Stimulated activated CD8-positive, alpha-beta memory T cell treated with anti-CD3 and anti-CD28 coated beads, Interleukin-7, amount 100 ng/mL, for 48 hours (primary cell): ENCODE measurements at regions not wholly inside any gene's neighbourhood (a gene's known extent, or its start where the extent isn't known, plus 50 kb on each side); places are given as distances from the start of the nearest gene placed in this dataset.
A peak's percentile ranks its signal among the peaks of the same experiment; 100 is the strongest.
"Not testable (repeated sequence)": the region's sequence is repeated elsewhere in the genome, so short reads cannot be mapped to it uniquely, and the experiment has no call there.

Experiments used
- DNase-seq, 2 donors: peaks; one replicate each; pipeline ENCODE4 v3.0.0-alpha.2; 2020; ENCODE audit warnings: low read depth in 1 of 2; ENCODE audit errors: extremely low read depth in 1 of 2

- no peak for DNase-seq
Measured at GRCh38 chr15:91413142-91413541, 313.1 kb downstream of the SV2B start.

DNA sequence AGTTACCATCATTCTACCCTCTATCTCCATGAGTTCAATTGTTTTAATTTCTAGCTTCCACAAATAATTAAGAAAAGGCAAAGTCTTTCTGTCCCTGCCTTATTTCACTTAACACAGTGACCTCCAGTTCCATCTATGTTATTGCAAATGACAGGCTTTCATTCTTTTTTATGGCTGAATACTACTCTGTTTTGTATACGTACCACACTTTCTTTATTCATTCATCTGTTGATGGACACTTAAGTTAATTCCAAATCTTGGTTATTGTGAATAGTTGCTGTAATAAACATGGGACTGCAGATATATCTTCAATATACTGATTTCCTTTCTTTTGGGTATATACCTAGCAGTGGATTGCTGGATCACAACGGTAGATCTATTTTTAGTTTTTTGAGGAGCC lies 314.1 kb downstream of the SV2B start:
- DNase-seq: no peak

- DNase-seq: not testable (repeated sequence)
Measured at GRCh38 chr15:91415258-91415657, 315.2 kb downstream of the SV2B start.

DNA sequence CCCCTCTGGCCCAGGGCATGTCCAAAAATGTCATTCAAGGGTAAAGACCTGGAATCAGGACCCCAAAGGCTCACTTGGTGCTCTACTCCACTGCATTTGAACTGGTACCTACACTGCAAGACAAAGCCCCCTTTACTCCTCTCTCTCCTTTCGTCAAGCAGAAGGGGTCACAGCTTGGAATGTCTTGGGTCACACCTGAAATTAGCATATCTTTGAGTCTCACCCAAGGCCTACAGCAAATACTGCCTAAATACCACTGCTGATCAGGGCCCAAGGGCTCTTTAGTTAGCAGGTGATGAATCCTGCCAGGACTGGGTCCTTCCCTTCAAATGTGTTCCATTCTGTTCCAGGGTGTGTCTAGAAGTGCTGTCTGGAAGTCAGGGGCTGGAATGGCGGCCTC lies 320.6 kb downstream of the SV2B start:
- DNase-seq: no peak

DNA sequence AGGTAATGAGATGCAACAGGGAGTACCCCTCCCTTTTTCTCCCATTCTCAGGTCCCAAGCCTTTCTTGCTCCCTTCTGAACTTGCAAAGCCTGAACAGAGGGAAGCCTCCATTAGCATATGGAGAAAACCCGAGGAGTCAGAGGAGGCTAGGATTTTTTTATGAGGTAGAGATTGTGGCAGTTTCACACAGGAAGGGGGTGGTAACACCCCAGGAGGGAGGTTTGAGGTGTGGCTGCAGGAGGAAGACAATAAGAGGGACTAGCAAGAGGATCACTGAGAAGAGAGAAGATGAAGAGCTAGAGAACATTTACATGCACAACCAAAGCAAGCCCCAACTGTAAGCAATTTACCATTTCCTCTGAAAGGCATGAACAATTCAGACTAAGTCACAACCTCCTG lies 322.7 kb downstream of the SV2B start:
- DNase-seq: no peak

GRCh38 chr15:91424001-91424400 lies 323.9 kb downstream of the SV2B start:
- no peak for DNase-seq

GRCh38 chr15:91426412-91426811 lies 326.4 kb downstream of the SV2B start:
- no peak for DNase-seq

DNA sequence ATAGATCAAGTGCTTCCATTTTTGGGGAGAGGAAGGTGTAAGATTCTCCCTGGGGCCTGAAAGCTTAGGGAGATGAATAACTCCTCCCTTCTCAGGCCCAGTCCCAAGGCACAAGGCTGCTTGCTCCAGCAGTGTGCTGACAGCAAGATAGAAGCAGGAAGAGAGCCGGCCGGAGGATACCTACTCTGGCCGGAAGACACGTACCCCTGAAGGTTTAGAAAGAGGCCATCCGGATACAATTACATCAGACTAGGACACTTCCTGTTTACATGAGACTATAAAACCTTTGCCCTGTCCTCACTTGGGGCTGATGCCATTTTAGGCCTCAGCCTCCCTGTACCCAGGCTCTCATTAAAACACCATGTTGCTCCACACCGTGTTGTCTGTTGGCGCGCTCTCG lies 329.9 kb downstream of the SV2B start:
- no peak for DNase-seq

- DNase-seq: no peak
Measured at GRCh38 chr15:91431041-91431715, 331.1 kb downstream of the SV2B start.

- DNase-seq: no peak
Measured at GRCh38 chr15:91435113-91435512, 335.1 kb downstream of the SV2B start.

DNA sequence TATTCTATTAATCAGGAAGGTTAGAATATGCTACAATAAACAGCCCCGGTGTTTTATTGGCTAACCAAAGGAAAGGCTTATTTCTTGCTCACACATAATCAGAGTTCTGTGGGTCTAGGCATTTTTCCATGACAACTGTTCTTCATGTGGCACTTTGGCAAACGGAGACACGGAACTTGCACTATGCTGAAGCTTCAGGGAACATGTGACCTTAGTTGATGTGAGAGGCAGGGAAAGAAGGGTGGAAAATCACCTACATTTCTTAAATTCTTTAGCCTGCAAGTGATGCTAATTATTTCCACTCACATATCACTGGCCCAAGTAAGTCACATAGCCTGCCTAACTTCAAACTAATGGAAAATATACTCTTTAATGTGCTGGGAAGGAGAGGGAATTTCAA lies 344.6 kb downstream of the SV2B start:
- no peak for DNase-seq

DNA sequence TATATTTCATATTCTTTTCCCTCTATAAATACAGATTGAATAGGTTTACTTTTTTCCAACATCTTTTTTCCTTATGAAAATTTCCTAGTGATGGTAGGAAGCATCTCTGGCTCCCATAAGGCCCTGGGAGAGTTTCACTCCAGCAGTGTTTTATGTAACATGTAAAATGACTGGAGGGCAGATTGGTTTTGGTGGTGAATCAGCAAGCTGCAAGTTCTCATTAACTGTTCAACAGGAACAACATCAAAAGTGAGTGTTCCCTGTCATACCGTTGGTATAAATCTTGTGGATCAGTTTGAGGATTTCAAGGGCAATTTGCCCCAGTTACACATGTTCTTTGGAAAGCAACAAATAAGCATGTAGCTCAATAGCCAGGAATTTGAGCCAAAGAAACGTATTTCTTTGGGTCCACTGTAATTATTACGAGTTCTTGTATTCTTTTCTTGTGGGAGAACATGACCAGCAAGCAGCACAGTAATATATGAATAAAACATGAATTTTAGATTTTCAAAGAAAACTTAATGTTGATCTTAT lies 345.7 kb downstream of the SV2B start:
- DNase-seq: no peak

DNA sequence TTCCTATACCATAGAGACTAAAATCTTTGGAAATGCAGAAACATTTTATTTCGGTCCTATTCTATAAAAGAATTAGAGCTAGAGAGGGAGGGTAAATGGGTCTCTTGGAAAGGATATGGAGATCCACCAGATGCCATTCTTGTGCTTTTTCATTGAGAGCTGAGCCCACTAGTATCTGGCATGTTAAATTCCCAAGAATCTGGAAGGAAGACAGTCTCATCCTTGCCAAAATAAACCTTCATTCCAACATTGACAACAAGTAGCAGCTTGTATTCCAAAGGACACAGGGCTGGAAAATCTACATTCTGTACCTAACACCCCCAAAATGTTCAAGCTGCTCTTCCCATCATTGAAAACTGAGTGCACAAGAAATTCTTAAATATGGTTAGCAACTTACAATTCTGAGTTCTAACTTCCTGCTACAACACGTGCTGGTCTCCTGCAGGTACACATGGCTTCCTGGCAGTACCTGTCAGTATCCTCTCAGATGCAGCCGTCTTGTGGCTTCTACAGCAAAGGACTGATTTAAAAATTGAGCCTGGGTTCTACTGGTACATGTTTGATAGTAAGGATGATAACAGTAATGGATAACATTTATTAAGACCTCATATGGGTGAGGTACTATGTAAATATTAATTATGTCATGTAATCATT lies 348.1 kb downstream of the SV2B start:
- no peak for DNase-seq

DNA sequence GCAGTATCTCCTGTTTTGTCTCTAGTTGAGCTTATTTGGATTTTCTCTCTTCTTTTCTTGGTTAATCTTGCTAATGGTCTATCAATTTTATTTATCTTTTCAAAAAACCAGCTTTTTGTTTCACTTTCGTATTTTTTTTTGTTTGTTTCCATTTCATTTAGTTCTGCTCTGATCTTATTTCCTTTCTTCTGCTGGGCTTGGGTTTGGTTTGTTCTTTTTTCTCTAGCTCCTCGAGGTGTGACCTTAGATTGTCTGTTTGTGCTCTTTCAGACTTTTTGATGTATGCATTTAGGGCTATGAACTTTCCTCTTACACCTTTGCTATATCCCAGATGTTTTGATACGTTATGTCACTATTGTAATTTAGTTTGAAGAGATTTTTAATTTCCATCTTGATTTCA lies 353.3 kb downstream of the SV2B start:
- not testable (repeated sequence) for DNase-seq

GRCh38 chr15:91456251-91456718 lies 356.2 kb downstream of the SV2B start:
- no peak for DNase-seq

DNA sequence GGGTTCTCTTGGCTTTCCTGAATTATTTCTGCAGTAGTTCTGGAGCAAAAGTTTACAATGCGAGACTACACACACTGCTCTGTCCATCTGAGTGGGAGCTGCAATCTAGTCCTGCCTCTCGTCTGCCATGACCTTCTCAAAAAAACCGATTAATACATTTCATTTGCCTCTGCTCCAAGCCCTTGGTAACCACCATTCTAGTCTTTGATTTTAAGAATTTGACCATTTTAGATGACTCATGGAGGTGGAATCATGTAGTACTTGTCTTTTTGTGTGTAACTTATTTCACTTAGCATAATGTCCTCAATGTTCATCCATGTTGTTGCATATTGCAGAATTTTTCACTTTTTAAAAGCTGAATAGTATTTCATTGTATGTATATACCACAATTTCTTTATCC lies 356.9 kb downstream of the SV2B start:
- no peak for DNase-seq

GRCh38 chr15:91461377-91461776 lies 361.3 kb downstream of the SV2B start:
- DNase-seq: no peak

GRCh38 chr15:91465086-91465485 lies 365.0 kb downstream of the SV2B start:
- DNase-seq: no peak

- no peak for DNase-seq
Measured at GRCh38 chr15:91465696-91466095, 365.6 kb downstream of the SV2B start.

DNA sequence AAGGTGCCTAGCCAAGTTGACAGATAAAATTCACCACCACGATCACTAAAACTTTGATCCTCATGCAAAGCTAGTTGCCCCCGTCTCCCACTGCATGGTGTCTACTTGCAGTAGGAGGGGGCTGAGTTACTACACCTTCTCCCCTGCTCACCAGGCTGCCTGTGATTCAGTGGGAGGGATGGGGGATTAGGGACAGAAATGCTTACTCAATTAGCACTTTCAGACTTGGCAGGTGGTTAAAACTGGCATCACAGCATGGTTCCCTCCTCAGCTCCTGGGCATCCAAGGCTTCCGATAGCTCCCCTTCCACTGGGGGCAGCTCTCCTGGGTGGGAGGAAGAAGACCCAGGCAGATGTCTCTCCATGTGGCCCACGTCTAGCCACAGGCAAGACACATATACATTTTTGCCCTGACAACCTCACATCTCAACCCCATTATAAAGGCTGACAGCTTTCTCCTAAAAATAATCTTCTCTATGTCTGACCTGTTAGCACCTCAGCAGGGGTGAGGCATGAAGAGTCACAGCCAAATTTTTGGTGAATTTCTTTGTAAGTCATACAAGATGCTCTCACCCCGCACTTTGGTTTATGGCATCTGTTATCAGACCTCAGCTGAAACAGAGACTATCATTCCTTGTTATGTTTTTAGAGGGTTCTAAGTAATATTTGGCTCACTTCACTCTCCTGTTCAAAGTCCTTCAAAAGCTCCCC lies 369.0 kb downstream of the SV2B start:
- peak; percentile 2 to 20 for DNase-seq

DNA sequence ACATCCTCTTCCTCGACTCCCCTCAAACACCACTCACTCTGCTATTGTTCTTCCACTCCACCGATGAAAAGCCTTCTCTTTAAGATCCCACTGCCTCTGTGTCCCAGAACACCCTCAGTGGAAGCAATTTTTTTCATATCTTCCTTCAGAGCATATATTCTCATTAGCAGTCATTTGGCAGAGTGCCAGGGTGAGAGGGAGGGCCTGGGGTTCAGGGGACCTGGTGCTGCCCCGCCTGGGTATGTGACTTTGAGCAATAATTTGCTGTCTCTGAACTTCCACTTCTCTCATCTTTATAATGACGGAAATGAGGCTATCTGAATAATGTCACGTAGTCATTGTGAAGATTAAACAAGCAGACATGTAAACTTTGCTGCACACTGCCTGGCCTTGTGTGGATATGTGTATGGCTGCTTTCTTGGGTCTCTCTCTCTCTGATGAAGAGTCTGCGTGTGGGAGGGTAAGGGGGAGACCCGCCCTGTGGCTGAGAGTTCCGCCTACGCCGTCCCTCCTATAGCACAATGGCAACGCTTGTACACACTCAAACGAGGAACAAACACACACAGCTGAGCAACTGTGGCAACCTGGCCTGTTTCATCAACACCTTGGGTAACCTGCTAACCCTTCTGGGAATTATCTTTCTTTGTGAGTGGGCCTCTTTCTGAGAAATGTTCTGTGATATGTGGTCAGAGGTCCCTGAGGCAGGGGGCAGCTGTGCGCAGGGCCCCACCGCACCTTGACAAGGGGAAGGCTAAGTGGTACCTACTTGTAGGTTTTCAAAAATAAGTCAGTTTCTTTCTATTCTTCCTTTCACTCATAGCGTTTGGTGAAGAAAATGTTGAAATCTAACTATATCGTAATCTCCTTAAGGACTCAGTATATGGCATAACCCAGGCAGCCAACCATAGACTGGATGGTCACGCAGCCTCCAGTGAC lies 369.8 kb downstream of the SV2B start:
- peak; percentile 50 to 81 for DNase-seq
